ENCODE measurements at regions not wholly inside any gene's neighbourhood (a gene's known extent, or its start where the extent isn't known, plus 50 kb on each side); places are given as distances from the start of the nearest gene placed in this dataset.
A peak's percentile ranks its signal among the peaks of the same experiment; 100 is the strongest.
"Not testable (repeated sequence)": the region's sequence is repeated elsewhere in the genome, so short reads cannot be mapped to it uniquely, and the experiment has no call there.

DNA sequence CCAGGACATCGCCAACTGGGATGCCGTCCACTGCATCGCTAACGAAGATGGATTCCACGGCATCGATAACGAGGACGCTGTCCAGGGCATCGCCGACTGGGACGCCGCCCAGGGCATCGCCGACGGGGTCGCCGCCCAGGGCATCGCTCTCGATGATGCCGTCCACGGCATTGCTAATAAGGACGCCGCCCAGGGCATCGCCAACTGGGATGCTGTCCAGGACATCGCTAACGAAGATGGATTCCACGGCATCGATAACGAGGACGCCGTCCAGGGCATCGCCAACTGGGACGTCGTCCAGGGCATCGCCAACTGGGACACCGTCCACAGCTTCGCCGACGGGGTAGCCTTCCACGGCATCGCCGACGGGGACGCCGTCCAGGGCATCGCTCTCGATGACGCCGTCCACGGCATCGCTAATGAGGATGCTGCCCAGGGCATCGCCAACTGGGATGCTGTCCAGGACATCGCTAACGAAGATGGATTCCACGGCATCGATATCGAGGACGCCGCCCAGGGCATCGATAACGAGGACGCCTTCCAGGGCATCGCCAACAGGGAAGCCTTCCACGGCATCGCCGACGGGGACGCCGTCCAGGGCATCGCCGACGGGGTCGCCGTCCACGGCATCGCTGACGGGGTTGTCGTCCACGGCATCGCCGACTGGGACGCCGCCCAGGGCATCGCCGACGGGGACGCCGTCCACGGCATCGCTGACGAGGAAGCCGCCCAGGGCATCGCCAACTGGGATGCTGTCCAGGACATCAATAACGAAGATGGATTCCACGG, 948.4 kb downstream of the TUBA3C start:
- no peak overlapping the region for H3K4me3 ChIP-seq
- TF ChIP-seq, protein P1, sequence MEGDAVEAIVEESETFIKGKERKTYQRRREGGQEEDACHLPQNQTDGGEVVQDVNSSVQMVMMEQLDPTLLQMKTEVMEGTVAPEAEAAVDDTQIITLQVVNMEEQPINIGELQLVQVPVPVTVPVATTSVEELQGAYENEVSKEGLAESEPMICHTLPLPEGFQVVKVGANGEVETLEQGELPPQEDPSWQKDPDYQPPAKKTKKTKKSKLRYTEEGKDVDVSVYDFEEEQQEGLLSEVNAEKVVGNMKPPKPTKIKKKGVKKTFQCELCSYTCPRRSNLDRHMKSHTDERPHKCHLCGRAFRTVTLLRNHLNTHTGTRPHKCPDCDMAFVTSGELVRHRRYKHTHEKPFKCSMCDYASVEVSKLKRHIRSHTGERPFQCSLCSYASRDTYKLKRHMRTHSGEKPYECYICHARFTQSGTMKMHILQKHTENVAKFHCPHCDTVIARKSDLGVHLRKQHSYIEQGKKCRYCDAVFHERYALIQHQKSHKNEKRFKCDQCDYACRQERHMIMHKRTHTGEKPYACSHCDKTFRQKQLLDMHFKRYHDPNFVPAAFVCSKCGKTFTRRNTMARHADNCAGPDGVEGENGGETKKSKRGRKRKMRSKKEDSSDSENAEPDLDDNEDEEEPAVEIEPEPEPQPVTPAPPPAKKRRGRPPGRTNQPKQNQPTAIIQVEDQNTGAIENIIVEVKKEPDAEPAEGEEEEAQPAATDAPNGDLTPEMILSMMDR (IDR thresholded peaks at IDR 0.05), result no peak
- H3K9me3 ChIP-seq, result no peaks in the 10 kb centered on the region
- no peaks in the 10 kb centered on the region for H3K27me3 ChIP-seq
- H3K4me1 ChIP-seq (ENCODE audit: insufficient read depth), result no peaks in the 10 kb centered on the region
- 92 to 96% (median 95%) methylated on average over 95 of the region's 95 CpGs for WGBS, 3 donors
- H3K27ac ChIP-seq, result no peak overlapping the region
- intact Hi-C loops (cut with DNase I), result no loop called here
- DNase-seq, result no peak
- no peaks in the 10 kb centered on the region for H3K36me3 ChIP-seq

DNA sequence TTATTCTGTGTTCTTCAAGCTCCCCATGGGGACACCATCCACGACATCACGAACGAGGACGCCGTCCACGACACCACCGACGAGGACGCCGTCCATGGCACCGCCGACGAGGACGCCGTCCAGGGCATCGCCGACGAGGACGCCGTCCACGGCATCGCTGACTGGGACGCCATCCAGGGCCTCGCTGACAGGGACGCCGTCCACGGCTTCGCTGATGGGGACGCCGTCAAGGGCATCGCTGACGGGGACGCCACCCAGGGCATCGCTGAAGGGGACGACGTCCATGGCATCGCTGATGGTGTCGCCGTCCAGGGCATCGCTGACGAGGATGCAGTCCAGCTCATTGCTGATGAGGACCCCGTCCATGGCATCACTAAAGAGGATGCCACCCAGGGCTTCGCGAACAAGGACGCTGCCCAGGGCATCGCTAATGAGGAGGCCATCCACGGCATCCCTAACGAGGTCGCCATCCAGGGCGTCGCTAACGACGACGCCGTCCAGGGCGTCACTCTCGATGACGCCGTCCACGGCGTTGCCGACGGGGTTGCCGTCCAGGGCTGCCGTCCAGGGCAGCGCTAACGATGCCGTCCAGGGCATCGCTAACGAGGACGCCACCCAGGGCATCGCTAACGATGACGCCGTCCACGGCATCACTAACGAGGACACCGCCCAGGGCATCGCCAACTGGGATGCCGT, 949.2 kb downstream of the TUBA3C start:
- WGBS, 3 donors, result 91 to 94% (median 94%) methylated on average over 80 of the region's 80 CpGs
- no peaks in the 10 kb centered on the region for H3K27me3 ChIP-seq
- no peaks in the 10 kb centered on the region for H3K36me3 ChIP-seq
- no peaks in the 10 kb centered on the region for H3K9me3 ChIP-seq
- DNase-seq, result no peak
- intact Hi-C loops (cut with DNase I), result no loop called here
- H3K4me3 ChIP-seq, result no peak overlapping the region
- TF ChIP-seq, protein P1 (IDR thresholded peaks at IDR 0.05), result no peak
- no peak for TF ChIP-seq POLR2A (IDR thresholded peaks at IDR 0.05)
- TF ChIP-seq EP300 (IDR thresholded peaks at IDR 0.05), result no peak
- H3K27ac ChIP-seq, result no peak overlapping the region
- no peaks in the 10 kb centered on the region for H3K4me1 ChIP-seq (ENCODE audit: insufficient read depth)

DNA sequence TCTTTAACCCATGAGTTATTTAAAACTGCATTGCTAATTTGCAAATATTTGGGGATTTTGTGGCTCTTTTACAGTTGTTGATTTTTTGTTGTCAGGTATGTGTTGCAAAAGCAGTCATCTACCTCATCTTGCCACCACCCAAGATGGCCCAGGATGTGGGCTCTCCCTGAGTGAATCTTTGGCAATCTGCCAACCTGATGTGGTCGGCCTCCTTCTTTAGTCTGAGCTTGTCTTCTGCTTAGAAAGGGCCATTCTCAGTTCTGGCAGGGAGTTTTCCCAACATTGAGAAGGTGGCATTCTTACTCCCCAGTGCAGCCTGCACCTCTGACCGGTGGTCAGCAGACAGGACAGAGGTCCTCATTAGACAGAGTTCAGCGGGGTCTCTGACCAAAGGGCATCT, 957.2 kb downstream of the TUBA3C start:
- H3K27ac ChIP-seq; intact Hi-C loops (cut with DNase I); H3K9me3 ChIP-seq; H3K27me3 ChIP-seq; H3K4me3 ChIP-seq; DNase-seq; H3K4me1 ChIP-seq (ENCODE audit: insufficient read depth); H3K36me3 ChIP-seq: not testable (repeated sequence)
- 49 to 69% (median 59%) methylated on average over 3 of the region's 3 CpGs for WGBS, 3 donors

DNA sequence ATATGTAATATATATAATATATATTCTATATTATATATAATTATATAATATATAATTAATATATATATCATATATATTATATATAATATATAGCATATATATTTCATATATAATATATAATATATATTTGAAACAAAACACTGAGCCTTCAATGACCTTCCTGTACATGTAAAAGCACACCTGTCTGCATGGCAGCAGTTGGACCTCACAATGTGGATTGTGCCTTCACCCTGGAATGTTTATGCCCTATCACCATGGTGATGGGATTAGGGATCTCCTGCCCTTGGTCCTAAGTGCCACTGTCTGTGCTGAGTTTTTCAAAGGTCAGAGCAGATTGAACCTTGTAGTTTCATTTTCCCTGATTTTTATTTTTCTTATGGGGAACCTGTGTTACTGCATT, 966.9 kb downstream of the TUBA3C start:
- H3K9me3 ChIP-seq; DNase-seq; H3K4me3 ChIP-seq; H3K27me3 ChIP-seq; H3K4me1 ChIP-seq (ENCODE audit: insufficient read depth); H3K36me3 ChIP-seq; intact Hi-C loops (cut with DNase I); H3K27ac ChIP-seq: not testable (repeated sequence)

DNA sequence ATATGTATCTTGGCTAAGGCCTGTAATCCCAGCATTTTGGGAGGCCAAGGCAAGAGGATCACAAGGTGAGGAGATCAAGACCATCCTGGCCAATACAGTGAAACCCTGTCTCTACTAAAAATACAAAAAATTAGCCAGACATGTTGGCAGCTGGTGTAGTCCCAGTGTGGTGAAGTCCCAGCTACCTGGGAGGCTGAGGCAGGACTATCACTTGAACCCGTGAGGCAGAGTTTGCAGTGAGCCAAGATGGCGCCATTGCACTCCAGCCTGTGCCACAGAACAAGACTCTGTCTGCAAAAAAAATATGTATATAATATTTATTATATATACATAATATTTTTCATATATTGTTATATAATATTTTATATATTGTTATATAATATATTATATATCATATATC, 968.1 kb downstream of the TUBA3C start:
- H3K27me3 ChIP-seq; intact Hi-C loops (cut with DNase I); DNase-seq; H3K9me3 ChIP-seq; H3K4me3 ChIP-seq; H3K4me1 ChIP-seq (ENCODE audit: insufficient read depth); H3K36me3 ChIP-seq; H3K27ac ChIP-seq: not testable (repeated sequence)
- 53 to 60% (median 59%) methylated on average over 2 of the region's 2 CpGs for WGBS, 3 donors

DNA sequence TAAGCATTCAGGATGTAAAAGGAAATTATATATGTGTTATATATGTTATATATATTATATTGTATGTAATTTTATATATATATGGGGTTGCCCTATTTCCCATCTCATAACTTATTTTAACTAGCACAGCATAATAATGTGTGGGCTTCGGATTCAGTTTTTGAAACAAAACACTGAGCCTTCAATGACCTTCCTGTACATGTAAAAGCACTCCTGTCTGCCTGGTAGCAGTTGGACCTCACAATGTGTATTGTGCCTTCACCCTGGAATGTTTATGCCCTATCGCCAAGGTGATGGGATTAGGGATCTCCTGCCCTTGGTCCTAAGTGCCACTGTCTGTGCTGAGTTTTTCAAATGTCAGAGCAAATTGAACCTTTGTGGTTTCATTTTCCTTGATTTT, 968.8 kb downstream of the TUBA3C start:
- no peak for DNase-seq
- WGBS, 3 donors, result 70 to 77% (median 72%) methylated on average over 2 of the region's 2 CpGs
- TF ChIP-seq, protein P1 (IDR thresholded peaks at IDR 0.05), result no peak
- Histone ChIP-seq H3K27me3 (no peaks in the 10 kb centered on the region), H3K9me3 (no peaks in the 10 kb centered on the region), H3K4me3 (no peak overlapping the region), H3K27ac (no peak overlapping the region), H3K36me3 (no peaks in the 10 kb centered on the region), H3K4me1 (ENCODE audit: insufficient read depth) (no peaks in the 10 kb centered on the region)
- intact Hi-C loops (cut with DNase I), result no loop called here

DNA sequence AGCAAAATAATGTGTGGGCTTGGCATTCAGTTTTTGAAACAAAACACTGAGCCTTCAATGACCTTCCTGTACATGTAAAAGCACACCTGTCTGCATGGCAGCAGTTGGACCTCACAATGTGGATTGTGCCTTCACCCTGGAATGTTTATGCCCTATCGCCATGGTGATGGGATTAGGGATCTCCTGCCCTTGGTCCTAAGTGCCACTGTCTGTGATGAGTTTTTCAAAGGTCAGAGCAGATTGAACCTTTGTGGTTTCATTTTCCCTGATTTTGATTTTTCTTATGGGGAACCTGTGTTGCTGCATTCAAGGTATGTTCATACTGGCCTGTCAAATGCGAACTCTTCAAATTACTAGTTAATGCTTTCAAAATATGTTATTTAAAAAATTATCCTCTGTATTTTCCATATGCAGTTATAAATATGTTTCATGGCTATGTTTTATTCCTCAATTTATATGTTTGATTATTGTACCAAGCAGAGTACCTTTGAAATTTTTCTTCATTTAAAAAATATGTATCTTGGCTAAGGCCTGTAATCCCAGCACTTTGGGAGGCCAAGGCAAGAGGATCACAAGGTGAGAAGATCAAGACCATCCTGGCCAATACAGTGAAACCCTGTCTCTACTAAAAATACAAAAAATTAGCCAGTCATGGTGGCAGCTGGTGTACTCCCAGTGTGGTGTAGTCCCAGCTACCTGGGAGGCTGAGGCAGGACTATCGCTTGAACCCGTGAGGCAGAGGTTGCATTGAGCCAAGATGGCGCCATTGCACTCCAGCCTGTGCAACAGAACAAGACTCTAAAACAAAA, 969.7 kb downstream of the TUBA3C start:
- peak in 3 of 5 donors; percentile 14 to 45 (median 28) for DNase-seq

DNA sequence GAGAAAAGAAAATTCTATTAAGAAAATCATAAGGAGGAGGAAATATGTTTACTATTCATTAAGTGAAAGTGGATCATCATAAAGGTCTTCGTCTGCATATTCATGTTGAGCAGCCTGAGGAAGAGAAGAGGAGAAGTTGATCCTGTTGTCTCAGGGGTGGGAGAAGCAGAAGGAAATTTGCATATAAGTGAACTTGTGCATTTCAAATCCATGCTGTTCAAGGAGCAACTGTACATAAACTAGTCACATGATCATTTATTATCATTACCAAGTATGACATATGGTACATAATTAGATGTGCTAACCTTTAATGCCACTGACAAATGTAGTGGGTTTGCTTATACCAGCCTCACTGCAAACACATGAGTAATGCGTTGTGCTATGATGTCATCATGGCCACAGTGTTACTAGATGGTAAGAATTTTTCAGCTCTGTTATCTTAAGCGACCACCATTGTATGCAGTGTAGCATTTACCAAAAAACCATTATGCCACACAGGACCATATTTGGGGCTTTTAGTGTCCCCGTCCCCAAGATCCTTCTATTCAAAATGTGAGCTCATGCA, 976.9 kb downstream of the TUBA3C start:
- 45 to 62% (median 60%) methylated on average over 3 to 4 of the region's 4 CpGs for WGBS, 3 donors
- H3K9me3 ChIP-seq; H3K4me1 ChIP-seq (ENCODE audit: insufficient read depth); intact Hi-C loops (cut with DNase I); H3K27me3 ChIP-seq; H3K36me3 ChIP-seq; DNase-seq; H3K4me3 ChIP-seq; H3K27ac ChIP-seq: not testable (repeated sequence)

More for the DNA sequence above, 969.7 kb downstream of the TUBA3C start:
- H3K27me3 ChIP-seq; H3K36me3 ChIP-seq; intact Hi-C loops (cut with DNase I); H3K4me1 ChIP-seq (ENCODE audit: insufficient read depth); H3K4me3 ChIP-seq; H3K27ac ChIP-seq; H3K9me3 ChIP-seq: not testable (repeated sequence)
- WGBS, 3 donors, result 70 to 75% (median 73%) methylated on average over 5 of the region's 5 CpGs

Data from ovary (tissue), 7 donors.